Raji (cell line): ENCODE measurements at regions not wholly inside any gene's neighbourhood (a gene's known extent, or its start where the extent isn't known, plus 50 kb on each side); places are given as distances from the start of the nearest gene placed in this dataset.

Source experiments
- POLR2A ChIP-seq: IDR thresholded peaks from 2 replicates; pipeline ENCODE4 v1.6.1; 2011; ENCODE audit warnings: low read depth, low read length, control low read depth; ENCODE audit not compliant: insufficient read depth

GRCh38 chr5:124859027-124859426 is 112.6 kb upstream of the ZNF608 start:
- TF ChIP-seq POLR2A: no peak

DNA sequence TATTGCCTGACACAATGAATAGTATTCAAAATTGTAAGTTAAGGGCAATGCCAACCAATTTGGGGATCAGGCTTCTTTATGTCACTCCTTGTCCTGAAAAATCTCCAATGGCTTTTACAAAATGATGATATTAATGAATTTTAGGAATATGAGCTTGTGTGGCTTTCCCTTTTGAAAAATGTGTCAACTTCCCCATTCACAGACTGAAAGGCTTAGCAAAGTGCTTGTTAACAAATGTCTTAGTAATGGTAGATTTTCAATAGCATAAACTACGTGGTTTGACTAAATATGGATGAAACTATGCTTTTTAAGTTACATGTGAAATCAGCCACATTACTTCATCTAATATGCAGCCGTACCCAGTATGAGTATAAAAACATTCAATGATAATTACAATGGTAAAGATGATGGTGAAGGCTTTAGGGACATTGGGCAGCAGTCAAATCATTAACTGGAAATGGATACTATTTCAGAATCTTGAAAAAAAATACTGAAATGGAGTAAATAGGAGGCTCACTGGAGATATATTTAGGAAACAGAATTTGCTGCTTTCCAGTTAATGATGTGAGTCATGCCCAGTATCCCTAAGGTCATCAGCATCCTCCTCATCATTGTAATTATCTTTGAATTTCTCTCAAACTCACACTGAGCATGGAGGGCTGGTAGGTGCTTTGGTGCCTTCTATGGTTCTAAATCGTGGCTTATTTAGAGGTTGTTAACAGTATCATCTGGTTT is 113.3 kb upstream of the ZNF608 start:
- TF ChIP-seq POLR2A: no peak

DNA sequence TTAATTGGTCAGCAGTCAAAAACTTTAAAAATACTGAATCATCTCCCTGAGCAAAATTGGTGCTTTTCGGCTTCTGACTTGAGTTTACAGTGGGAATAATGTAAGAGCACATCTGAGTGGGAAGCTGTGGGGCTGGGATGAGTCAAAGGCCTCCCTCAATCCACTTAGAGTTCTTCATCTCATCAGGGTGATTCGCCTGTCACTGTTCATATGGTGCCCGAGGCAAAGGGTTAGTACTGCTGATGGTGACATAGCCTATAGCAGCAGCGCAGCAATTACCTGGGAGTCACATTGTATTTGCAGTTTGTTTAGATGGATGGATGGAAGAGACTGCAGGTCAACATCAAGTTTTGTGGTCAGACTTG is 113.8 kb upstream of the ZNF608 start:
- no peak for TF ChIP-seq POLR2A

DNA sequence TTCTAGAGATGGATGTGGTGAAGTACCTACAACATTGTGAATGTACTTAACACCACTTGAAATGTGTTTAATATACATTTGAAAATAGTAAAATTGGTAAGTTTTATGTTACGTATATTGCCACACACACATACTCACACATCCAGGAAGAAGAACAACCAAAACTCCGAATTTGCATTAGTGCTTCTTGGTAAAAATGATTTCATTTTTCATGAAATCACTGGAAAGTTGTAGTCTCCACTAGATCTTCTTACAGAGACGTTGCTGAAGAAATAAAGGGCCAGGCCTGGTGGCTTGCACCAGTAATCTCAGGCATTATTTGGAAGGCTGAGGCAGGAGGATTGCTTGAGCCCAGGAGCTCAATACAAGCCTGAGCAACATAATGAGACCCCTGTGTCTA is 118.6 kb upstream of the ZNF608 start:
- no peak for TF ChIP-seq POLR2A

DNA sequence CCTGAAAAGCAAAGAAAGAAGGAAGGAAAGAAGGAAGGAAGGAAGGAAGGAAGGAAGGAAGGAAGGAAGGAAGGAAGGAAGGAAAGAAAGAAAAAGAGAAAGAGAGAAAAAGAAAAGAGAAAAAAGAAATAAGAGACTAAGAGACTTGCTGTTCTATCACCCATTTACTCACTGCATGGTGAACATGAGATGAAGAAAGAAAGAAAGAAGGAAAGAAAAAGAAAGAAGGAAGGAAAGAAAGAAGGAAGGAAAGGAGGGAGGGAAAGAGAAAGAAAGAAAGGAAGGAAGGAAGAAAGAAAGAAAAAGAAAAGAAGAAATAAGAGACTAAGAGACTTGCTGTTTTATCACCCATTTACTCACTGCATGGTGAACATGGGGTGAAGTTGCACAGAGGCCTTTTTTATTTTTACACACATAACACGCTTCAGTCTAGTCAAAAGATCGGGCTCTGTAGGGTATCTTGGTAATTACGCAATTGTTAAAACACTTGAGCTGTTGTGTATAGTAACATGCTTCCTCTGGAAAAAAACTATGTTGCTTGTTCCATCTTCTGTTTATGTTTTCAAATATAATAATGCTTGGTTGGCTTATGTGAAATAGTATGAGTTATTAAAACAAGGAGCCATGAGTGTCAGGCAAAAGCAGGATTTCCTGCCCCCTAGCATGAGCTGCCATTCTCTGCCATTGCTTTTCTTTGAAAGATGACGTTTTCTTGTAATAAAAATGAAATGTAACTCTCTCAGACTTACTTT is 119.3 kb upstream of the ZNF608 start:
- TF ChIP-seq POLR2A: no peak

DNA sequence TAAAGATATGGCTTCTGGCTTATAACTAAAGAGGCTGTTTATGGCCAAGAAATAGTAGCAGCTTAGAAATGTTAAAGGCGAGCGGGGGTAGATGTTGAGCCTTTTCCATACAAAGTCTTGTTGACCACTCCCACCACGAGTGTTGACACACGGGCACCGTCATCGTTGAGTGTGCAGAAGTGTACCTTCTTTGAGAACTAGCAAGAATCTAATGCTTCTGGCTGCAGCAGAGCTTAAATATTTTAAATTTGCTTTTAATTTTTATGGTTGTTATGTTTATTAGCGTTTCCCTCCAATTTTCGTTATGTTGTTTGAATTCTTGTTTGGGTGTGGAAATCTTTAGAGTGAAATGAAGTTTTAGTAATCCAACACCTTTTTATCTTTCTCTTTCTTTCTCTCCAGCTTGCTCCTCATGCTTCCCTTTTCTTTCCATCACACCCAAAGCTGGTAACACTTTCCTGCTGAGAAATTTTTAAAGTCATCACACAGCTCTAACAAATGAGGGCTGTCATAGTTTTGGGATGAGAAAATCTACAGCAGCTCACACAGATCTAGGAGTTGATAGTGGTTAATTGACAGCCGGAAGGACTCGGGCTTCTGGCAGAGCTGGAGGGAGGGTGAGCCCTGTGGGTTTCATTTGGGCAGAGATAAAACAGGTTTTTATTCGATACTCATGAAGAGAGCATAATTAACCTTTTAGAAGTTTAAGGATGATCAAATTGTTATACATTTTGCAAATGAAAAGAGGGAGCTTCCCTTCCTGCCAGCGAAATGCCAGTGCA is 120.1 kb upstream of the ZNF608 start:
- TF ChIP-seq POLR2A: no peak

GRCh38 chr5:124867137-124867704 is 120.8 kb upstream of the ZNF608 start:
- TF ChIP-seq POLR2A: no peak

DNA sequence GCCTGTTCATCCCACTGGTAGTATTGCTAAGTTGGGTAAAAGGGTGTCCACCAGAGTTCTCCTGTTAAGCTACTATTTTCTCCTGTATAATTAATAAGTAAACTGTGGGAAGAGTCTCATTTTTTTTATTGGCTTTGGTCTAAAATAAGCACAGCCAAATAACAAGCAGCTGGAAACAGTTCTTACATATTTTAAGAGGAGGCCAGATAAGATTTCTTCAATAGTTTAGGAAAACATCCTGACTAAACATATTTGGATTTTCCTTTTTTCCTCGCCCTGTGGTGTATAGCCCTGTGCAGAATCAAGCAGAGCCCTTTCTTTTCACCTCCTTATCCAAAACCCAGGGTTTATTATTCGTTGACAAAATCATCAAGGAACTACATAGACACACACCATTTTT is 122.2 kb upstream of the ZNF608 start:
- no peak for TF ChIP-seq POLR2A

DNA sequence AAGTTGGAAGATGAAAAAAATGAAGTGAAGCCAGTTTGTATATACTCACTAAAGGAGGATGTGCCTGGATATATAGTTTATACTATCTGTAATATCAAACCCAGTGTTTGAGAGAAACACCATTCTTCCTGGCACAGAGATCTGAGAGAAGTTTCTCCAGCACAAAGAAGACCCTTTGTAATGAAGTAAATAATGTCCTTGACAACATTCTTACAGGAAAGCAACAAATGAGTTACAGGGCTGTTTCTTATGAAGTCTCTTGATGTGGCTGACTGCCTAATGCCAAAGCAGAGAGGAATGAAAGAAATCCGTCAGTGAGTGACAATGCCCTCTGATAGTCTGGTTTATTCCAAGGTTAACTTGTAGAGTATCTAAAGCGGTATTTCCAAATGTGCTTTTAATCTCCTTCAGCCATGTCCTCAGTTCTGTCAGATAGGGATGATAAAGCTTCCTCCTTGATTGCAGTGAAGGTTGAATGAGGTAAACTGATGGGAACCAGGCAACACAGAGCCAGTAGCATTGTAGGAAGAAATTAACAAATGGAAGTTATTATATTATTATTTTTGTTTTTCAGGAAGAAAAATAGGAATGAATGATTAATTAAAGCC is 123.1 kb upstream of the ZNF608 start:
- no peak for TF ChIP-seq POLR2A

- no peak for TF ChIP-seq POLR2A
Observed at GRCh38 chr5:124870070-124870469, 123.6 kb upstream of the ZNF608 start.

GRCh38 chr5:124871303-124871702 is 124.9 kb upstream of the ZNF608 start:
- TF ChIP-seq POLR2A: no peak

GRCh38 chr5:124872086-124872485 is 125.6 kb upstream of the ZNF608 start:
- no peak for TF ChIP-seq POLR2A

GRCh38 chr5:124872615-124873014 is 126.2 kb upstream of the ZNF608 start:
- no peak for TF ChIP-seq POLR2A

DNA sequence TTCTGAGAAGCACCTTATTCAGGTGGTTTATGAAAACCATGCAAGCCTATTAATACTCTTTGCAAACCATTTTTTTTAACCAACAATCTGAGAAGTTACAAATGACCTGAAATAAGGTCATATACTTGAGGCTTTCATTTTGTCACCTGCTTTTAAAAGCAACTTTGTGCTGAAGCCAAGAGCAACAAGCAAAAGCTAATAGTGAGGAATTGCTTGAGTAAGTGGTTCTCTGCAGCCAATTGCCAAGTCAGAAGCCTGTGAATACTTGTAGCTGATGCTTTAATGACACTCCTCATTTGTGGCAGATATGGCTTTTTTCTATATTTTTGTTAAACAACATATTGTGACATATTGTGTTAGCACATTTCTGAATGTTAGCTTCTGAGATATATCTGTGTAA is 126.7 kb upstream of the ZNF608 start:
- TF ChIP-seq POLR2A: no peak

DNA sequence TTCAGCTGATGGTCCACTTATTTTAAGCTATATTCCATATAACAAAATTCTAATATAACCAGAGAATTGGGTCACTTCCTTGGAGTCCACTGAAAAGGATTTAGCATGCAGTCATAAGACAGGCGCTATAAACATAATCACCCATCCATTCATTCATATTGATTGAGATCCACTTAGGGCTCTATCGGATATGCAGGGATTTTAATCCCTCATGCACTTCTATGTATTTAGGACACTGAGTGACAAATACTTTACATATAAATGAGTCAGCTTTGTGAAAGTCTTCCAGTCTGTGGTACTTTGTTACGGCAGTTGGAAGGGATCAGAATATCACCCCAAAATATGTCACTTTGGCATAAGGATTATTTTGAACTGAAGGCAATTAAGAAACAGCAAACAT is 127.3 kb upstream of the ZNF608 start:
- TF ChIP-seq POLR2A: no peak

GRCh38 chr5:124876566-124876965 is 130.1 kb upstream of the ZNF608 start:
- TF ChIP-seq POLR2A: no peak

DNA sequence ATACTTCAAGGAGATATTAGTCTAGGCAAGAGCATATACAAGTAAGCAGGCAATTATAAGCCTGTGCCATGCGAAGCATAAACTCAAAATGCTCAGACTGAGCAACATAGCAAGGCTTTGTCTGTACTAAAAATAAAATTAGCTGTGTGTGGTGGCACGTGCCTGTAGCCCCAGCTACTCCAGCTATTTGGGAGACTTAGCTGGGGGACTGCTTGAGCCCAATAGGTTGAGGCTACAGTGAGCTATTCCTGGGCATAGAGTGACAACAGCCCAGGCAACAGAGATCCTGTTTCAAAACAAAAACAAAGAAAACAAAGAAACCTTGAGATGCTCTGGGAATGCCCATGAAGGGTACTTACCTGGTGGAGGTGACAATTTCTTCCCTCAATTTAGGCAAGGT is 130.5 kb upstream of the ZNF608 start:
- no peak for TF ChIP-seq POLR2A
